ENCODE measurements at regions not wholly inside any gene's neighbourhood (a gene's known extent, or its start where the extent isn't known, plus 50 kb on each side); places are given as distances from the start of the nearest gene placed in this dataset.
A peak's percentile ranks its signal among the peaks of the same experiment; 100 is the strongest.
"Not testable (repeated sequence)": the region's sequence is repeated elsewhere in the genome, so short reads cannot be mapped to it uniquely, and the experiment has no call there.

DNA sequence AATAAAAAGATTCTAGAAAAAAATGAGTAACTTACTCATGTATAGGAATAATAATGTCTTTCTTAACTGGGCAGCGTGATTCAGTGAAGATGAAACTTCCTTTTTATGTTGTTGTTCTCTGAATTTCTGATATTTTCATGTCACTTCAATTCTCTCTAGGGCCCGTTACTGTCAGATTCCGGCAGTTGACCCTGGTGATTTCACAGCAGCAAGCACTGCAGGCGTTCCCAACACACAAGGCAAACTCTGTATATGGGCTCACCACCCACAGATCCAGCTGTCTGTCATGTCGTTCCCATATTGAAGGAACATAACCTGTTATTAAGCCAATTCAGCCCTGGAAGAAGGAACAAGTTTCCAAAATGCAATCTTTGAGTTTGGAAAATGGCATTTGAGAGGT is 288.3 kb upstream of the GALNTL6 start:
- DNase-seq: no peak

DNA sequence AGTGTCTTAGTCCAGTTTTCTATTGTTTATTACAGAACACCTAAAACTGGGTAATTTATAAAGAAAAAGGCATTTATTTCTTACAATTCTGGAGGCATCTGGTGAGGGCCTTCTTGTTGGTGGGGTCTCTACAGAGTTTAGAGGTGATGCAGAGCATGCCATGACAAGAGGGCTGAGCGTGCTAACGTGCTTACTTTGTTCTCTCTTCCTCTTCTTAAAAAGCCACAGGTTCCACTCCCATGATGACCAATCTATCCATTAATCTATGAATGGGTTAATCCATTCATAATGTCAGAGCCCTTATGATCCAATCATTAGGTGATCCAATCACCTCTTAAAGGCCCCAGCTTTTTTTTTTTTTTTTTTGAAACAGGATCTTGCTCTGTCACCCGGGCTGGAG is 291.5 kb upstream of the GALNTL6 start:
- DNase-seq: no peak

DNA sequence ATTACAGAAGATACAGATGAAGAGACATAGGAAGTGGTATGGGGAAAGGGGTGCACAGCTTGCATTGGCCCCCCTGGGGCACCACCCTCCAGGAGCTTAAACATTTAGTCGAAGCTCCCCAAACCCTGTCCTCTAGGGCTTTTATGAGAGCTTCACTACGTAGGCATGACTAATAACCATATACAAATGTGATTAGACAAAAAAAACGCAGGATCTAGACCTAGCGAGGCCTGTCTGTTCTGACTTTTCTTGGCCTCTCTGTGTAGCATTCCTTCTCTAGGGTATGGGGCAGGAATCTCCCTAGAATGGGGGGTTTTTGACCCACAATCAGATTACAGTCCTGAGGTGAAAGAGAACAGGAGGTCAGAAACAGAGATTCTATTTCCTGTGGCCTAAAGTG is 293.7 kb upstream of the GALNTL6 start:
- no peak for DNase-seq

DNA sequence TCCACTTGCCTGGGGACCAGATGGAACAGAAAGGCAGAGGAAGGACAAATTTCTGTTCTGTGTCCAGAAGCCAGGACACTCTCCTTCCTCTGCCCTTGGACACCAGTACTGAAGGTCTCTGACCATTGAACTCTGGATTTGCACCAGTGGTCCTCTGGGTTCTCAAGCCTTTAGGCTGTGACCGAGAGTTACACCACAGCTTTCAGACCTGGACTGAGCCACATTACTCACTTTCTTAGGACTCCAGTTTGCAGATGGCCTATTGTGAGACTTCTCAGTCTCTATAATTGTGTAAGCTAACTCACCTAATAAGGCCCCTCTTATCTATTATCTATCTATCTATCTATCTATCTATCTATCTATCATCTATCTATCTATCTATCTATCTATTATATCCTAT is 295.3 kb upstream of the GALNTL6 start:
- no peak for DNase-seq

DNA sequence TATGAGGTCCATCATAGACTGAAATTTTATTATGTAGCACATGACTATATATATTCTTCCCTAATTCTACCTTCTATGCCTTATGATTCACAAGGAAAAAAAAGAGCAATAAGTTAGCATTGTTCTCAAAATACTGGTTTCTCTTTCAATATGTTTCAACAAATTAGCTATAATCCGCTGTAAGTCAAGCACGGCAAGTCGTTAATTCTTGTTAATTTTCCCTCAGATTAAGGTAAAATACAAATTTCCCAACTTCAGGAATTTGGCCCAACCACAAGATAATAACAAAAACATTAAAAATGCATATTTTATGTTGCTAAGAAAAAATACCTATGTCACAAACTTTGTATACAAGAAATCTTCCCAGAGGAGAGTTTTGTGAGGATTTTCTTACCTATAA is 296.5 kb upstream of the GALNTL6 start:
- no peak for DNase-seq

DNA sequence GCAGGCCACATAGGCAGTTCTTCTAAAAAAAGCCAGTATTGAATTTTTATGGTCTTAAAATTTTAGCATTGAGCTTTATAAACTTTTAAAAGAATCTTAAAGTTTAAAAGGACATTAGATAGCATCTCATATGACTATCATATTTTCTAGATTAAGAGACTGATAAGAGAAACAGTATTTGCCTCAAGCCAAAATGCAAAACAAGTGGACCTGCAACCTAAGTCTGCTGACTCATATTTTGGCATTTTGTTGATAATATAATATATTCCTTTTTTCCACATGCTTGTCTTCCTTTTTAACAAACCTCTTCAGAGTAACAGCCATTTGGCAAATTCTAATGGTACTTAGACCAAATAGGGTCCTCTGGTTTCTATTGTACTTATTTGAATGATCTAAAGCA is 328.5 kb upstream of the GALNTL6 start:
- no peak for DNase-seq

DNA sequence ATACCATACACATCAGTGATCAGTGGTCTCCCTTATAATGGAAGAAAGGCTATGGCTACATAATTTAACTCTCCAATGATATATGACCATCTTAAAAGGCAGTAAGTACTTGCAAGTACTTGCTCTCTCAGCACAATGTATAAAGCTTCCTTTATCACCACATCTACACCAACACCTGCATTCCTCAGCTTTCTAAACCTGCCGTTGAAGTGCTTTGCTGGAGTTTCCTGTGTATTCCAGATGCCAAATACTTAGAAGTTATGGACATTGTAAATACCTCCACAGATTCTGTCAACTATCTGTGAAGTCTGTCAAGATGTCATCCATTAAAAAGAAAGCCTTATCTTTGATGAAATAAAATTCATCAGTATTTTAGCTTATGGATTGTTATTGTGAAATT is 335.0 kb upstream of the GALNTL6 start:
- no peak for DNase-seq

DNA sequence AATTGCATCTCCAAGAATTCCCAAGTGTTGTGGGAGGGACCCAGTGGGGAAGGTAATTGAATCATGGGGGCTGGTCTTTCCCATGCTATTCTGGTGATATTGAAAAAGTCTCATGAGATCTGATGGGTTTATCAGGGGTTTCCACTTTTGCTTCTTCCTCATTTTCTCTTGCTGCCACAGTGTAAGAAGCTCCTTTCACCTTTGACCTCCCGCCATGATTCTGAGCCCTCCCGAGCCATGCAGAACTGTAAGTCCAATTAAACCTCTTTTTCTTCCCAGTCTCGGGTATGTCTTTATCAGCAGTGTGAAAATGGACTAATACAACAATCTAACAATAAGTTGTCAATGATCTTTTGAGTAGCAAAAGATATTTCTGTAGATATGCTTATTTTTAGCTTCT is 338.1 kb upstream of the GALNTL6 start:
- not testable (repeated sequence) for DNase-seq

DNA sequence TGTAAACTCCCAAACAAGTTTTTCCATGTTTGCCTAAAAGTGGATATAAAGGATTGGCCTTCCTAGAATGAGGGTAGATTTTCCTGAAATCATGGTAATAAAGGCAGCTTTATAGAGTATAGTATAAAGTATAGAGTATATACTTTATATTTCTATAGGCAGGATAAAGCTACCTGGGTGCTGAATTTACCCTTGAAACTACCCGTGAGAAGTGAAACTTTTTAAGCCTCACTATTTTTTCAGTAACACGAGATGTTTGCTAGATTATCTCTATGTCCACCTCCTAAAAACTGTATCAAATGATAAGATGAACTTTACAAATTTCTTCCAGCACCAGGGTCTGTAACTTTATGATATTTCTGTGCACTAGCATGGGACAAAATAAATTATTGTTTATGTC is 340.0 kb upstream of the GALNTL6 start:
- DNase-seq: no peak

DNA sequence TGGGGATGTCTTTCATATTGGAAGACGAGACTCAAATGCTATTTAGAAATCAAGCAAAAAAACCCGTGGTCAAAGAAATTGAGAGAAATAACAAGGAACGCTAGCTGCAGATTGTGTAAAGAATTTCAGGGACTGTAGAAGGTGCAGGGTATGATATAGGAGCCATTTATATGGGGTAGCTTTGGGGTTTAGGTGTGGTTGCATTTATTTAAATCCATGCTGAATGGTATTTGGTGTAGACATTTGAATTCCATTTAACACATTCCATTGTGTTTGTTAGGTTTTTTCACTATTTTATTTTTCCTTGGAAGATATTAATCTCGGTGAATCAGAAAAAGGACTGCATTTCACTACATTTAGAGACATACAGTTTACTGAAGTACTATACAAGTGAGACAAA is 341.0 kb upstream of the GALNTL6 start:
- DNase-seq: no peak

DNA sequence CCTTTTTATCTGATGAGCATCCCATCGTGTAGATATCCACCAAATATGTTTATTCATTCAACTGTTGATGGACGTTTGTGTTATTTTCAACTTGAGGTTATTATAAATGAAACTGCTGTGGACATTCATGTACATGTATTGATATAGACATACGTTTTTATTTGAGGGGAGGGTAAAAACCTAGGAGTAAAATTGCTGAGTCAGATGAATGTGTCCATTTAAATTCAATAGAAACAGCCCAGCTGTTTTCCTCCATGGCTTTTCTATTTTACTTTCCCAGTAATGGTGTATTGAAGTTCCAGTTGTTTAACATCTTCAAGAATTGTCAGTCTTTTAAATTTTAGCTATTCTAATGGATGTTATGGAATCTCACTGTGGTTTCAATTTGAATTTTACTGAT is 348.7 kb upstream of the GALNTL6 start:
- DNase-seq: no peak

DNA sequence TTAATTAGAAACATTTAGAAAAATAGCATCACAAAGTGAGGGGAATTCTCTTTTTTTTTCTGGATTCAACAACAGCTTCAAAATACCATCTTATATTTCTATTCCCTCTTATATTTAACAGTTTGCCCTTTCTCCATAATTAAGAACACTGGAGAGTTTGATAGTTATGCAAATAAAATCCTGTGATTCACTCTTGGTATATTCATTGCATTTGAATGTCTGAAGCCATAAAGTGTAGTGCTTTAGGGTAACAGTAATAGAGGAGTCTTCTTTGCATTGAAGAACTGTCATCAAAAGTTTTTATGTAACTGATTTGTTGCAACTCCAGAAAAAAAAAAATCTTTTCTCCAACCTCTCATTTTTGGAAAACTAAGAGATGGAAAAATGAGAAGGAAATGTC is 352.0 kb upstream of the GALNTL6 start:
- no peak for DNase-seq

DNA sequence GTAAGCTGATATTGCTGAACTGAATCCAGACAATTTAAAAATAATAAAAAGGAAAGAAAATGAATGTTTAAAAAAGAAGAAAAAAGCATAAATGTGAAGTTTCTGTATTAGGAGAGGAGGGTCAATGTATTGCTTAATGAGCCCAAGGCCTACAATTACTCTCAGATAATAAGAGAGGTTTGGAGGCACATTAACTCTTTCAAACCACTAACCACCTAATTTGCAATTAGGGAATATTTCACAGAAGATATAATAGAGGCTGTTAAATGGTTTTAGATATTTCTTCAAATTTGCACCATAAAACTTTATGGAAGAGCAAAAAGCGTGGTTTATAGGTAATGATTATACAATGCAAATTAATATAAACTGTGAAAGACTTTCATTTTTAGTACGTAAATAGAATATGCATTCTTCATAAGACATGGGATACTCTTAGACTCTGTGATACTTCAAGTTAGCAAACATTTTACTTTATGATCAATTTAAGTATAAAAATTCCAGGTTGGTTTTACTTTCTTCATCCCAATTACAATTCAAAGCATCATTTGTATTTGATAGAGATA is 364.2 kb upstream of the GALNTL6 start:
- DNase-seq: no peak

DNA sequence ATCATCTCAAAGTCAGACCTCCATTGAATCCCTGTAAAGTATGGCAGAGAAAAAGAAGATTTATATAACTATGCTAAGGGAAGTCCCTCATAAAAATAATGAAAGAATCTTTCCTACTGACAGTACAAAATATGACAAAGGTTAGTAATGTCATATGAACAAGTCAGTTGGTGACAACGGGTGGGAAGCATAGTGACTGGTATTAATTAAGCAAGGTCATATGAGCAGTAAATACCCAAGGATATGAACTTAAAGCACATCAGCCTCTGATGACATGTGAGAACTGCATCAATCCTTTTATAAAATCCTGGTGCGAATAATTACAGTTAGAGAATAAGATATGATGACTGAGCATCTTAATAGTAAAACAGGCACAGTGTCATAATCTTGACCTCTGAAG is 364.8 kb upstream of the GALNTL6 start:
- no peak for DNase-seq

DNA sequence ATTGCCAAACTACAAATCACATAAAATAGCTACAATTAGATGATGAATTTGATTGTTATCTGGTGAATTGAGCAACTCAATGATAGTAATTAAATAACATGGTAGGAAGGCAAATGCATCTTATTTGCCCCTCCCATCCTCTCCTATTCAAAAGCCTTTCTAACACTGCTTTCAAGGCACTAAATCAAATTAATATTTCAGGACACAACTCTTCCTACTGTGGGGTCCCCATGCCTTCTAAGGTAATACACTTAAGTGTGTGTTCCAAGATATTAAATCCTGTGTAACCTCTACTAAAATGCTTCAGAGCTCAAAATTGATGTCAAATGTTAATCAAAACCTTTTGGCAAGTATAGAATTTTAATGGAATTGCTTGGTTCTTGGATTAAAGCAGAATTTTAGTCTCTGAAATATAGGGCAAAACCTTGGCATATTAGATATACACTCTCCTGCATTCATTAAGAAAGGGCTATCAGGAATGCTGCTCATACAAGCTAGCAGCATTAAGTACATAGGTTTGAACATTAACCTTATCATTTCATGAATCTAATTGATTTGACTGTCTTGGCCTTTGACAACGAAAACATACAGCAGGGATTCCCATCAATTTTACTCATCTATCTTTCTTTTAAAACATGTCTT is 371.8 kb upstream of the GALNTL6 start:
- no peak for DNase-seq

DNA sequence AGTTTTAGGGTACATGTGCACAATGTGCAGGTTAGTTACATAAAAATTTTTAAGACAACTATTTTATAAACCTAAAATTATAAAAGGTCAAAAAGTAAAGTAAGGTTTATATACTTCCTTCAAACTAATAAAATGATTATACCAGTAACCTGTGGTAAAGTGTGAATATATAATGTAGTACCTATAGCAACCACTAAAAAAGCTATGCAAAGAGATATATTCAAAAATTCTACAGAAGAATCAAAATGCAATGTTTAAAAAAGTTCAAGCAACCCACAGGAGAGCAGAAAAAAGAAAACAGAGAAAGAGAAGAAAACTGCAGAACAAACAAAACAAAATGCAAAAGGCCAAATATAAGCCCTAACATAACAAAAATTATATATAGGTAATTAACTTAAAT is 379.5 kb upstream of the GALNTL6 start:
- DNase-seq: no peak

DNA sequence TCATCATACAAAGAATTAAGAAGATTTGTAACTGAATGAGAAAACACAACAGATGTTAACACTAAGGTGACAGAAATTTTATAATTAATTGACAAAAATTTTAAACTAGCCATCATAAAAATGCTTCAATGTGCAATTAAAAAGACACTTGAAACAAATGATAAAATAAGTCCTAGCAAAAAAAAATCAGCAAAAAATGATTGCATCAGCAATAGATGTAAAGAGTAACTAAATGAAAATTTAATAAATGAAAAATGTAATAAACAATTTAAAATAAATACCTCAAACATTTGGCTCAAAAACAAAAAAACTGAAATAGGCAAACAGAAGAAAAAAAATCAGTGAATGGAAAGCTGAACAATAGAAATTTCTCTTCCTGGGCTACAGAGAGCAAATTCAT is 380.7 kb upstream of the GALNTL6 start:
- DNase-seq: no peak

DNA sequence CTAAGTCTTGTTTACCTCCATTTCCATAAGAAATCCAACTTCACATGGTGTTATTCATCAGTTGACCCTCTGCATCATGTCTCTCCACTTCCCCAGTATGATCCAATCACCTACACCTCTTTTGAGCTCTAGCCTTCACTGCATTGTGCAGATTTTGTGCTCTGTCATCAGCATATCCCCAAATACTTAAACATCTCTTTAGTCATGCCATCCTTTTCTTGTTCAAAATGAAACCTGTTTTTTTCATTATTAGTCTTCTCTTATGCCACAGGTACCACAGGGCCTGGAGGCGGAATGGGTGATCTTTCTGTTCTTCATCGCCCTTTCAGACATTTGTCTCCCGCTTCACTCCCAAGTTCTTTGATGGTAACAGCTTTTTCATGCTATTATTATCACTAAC is 382.7 kb upstream of the GALNTL6 start:
- no peak for DNase-seq

DNA sequence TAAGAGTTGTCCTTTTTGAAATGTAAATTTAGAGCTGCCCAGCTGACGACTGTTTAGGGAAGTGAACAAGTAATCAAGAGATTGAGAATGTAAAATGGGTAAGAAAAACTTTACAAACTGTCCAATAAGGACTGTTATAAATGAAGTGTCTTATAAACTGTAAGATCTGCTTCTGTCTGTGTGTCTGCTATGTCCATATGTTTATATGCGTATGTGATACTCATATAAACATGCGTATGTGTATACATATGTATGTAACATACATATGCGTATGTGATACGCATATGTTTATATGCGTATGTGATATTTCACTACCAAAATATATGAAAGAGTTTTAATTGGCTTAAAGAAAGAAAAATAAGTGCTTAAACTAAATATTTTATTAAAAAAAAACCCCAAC is 416.0 kb upstream of the GALNTL6 start:
- DNase-seq: no peak

DNA sequence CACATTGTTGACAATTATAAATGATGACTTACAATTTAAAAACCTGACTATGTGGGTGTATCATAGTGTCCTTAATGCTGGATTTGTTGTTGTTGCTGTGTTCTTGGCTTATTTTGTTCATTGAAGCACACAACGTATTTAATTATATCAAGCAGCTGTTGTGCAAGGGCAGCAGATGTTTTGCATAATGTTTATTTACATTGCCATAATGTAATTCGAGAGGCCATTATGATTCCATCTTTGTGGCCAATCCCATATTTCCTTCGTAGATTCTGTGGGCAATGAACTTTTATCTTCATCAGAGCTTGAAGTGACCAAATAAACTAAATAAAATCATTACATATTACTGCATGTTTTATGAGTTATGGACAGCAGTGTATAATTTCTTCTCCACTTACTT is 422.6 kb upstream of the GALNTL6 start:
- peak; percentile 25 for DNase-seq

DNA sequence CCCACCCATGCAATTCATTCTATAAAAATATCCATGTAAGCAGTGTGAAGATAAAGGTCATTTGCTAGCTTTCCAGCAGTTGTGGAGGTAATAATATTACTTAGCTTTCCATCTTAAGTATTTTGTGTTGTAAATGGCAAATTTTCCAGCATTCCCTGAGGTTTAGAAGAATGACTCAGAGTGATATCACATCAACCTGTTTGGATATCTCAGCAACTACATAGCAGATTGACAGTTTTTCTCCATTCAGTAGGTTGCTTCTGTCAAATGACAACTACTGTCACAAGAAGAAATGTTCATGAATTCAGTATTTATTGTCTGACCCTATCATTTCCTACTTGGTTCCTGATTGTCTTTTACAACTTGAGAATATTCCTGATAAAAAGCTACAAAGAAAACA is 434.9 kb upstream of the GALNTL6 start:
- DNase-seq: no peak

DNA sequence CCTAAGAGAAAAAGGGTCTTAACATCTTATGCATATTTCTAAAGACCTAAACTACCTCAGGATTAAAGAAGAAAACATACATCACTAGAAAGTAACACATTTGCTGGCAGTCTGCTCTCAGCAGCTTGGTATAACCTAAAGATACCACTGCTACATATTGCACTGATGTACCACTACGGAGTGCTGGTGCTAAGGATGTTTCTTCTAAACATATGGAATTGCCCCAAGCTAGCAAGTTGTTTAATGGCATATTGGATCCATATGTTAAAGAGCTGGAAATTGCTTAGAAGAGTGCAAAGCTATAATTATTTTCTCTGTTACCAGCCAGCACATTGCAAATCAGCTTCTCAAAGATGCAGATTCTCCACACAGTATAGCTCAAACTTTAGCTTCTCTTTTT is 436.5 kb upstream of the GALNTL6 start:
- no peak for DNase-seq

DNA sequence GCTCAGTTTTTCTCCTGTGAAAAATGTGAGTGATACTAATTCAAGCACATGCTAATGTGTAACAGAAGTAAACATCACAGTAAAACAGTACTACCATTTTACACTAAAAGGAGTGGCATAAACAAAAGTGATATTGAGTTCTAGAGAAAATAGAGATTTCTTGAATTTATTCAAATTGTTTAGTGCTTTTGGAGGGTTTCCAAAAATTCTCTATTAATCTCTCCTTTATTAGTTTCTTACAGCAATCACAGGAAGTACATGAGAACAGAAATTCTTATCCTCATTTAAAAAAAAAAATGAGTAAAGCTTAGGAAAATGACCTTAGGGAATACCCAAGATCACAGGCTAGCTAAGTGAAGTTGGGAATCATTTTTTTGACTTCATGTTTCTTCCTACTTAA is 459.7 kb upstream of the GALNTL6 start:
- no peak for DNase-seq

DNA sequence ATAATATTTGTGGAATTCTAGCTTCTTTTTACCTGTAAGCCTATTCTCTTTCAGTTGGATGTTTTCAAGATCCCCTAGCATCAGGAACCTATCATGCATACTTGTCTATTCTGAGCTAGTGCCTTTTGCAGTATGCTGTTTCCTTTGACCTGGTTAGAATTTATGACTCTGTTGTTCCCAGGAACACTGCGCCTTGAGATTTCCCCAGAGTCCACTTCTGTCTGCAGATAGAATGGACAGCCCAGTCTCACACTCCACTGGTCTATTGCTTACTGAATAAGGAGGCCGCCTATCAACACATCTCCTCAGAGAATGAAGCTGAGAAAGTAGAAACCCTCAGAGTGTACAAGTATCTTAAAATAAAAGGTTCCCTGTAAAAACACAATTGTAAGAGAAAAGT is 465.1 kb upstream of the GALNTL6 start:
- DNase-seq: no peak

DNA sequence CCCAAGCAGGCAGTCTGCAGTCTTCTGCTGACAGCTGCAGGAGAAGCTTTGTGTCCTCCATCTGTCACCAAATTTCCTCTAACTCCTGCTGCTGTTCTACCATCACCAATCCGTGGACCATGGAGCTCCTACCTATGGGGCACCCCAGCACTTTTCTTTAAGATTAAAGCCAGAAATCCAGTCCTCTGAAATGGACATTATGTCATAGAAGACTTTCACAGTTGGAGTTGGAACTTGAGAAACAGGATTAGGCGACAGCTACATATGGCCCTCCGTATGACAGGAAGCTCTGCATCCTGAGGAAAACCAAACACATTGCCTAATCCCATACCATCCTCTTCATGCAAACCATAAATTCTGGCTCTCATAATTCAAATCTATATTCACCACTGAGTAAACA is 470.6 kb upstream of the GALNTL6 start:
- DNase-seq: no peak

Data from left kidney (tissue), 1 donor.